HT1080 (cell line): ENCODE measurements at regions not wholly inside any gene's neighbourhood (a gene's known extent, or its start where the extent isn't known, plus 50 kb on each side); places are given as distances from the start of the nearest gene placed in this dataset. TPM values are rescaled to one million over a fixed set of nuclear protein-coding genes. Genes with fewer than 3 reads are reported as not detected.

Experiments used
- small RNA-seq: library from RNA; depleted of rRNA; stranded (forward); fragments of <200 nt; gene quantifications from one replicate; pipeline ENCODE3, GENCODE V24; 2014

Small RNAs in the stretch of these regions (small RNA-seq; reads per million reads assigned to genes)
- gene RNU4ATAC17P: not detected
